AG10803 (cell line): ENCODE measurements at regions not wholly inside any gene's neighbourhood (a gene's known extent, or its start where the extent isn't known, plus 50 kb on each side); places are given as distances from the start of the nearest gene placed in this dataset.

Experiments used
- DNase-seq: peaks from one replicate; pipeline ENCODE4 v3.0.0; 2010; ENCODE audit warnings: low read depth
- H3K4me3 ChIP-seq: 2 replicates; pipeline ENCODE4 v1.5.1; 2011; ENCODE audit warnings: mild to moderate bottlenecking, low read length, control low read depth
- TF ChIP-seq, protein P1 (sequence below): conservative IDR thresholded peaks from 2 replicates; pipeline ENCODE4 v1.5.1; 2011; ENCODE audit warnings: mild to moderate bottlenecking, low read length, control low read depth, inconsistent platforms

GRCh38 chr17:45662432-45662831 is 121.7 kb upstream of the CRHR1 start:
- H3K4me3 ChIP-seq = no peak overlapping the region
- DNase-seq = no peak
- TF ChIP-seq, protein P1, sequence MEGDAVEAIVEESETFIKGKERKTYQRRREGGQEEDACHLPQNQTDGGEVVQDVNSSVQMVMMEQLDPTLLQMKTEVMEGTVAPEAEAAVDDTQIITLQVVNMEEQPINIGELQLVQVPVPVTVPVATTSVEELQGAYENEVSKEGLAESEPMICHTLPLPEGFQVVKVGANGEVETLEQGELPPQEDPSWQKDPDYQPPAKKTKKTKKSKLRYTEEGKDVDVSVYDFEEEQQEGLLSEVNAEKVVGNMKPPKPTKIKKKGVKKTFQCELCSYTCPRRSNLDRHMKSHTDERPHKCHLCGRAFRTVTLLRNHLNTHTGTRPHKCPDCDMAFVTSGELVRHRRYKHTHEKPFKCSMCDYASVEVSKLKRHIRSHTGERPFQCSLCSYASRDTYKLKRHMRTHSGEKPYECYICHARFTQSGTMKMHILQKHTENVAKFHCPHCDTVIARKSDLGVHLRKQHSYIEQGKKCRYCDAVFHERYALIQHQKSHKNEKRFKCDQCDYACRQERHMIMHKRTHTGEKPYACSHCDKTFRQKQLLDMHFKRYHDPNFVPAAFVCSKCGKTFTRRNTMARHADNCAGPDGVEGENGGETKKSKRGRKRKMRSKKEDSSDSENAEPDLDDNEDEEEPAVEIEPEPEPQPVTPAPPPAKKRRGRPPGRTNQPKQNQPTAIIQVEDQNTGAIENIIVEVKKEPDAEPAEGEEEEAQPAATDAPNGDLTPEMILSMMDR = no peak

DNA sequence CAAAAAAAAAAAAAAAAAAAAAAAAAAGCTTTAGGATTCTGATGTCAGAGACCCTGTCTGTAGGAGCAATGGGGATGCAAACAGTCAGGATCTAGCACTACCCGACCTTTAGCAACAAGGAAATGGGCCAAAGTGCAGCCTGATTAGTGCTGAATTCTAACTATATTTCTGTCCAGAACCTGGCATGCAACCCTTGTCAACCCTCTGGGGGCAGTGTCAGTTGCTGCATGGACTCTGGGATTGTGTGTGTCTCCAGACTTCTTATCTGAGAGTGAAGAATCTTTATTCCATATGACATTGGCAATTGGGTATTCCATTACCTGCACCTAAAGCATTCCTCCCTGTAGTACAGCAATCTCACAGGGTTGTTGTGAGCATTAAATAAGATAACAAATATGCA is 120.3 kb upstream of the CRHR1 start:
- TF ChIP-seq, protein P1 = no peak

DNA sequence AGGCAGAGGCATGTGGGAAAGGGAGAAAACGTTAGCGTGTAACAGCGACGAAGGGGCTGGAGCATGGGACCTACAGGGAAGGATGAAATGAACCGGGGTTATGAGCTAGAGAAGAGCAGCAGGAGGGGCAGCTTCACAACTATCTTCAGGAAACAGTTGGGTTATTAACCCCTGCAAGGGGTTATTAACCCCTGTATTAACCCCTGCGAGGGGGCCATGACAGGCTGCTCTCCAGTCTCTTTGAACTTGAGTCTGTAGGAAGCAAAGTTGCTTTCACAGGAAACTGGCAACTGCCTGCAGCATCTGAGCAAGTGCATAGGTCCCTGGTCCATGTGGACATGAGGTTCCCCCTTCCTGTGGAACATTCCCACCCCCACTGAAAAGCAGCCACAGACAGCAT is 119.2 kb upstream of the CRHR1 start:
- DNase-seq = no peak
- H3K4me3 ChIP-seq = no peak overlapping the region
- TF ChIP-seq, protein P1 = no peak

More for the DNA sequence above, 120.3 kb upstream of the CRHR1 start:
- no peak overlapping the region for H3K4me3 ChIP-seq
- DNase-seq = no peak

DNA sequence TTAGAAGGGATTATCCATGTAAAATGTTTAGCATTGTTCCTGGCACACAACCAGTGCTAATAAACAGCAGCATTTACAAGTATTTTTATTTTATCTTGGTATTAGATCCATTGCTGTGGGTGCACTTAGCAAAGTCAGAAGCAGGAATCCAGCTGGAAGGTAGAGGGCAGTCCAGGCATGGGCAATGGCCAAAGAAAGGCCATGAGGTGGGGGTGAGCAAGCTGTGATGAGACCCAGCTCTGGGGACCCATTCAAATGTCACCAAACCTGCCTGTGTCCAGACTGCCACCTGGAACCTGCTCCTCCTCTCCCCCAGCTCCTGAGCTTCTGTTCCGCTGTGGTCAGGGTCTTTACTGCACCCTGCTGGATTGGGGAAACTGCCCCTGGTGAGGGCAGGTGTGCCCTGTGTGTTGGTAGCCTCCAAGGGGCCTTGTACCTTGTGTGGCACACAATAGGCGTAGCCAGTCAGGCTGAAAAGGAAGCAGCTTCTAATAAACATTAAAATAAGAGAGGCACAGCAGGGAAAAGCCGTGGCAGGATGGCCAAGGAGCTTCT is 118.0 kb upstream of the CRHR1 start:
- TF ChIP-seq, protein P1 = no peak
- no peak overlapping the region for H3K4me3 ChIP-seq
- no peak for DNase-seq

DNA sequence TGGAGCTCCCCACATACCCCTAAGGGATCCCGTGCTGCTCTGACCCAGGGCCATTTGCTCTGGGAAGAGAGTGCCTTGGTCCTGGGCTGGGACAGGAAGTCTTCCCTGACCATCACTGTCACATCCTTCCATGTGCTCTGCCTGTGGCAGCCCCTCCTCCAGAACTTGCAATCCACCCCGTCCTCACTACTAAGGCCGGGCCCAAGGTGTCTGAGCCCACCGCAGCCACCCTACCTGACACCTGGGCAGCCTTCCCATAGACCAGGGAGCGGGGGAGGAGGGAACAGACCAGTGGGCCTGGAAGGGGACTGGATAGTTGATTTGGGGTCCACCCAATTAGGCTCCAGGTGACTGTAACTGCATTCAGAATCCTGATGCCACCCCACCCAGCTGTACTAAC is 117.5 kb upstream of the CRHR1 start:
- no peak overlapping the region for H3K4me3 ChIP-seq
- TF ChIP-seq, protein P1 = no peak
- DNase-seq = no peak

GRCh38 chr17:45667591-45668171 is 116.4 kb upstream of the CRHR1 start:
- TF ChIP-seq, protein P1 = no peak
- no peak overlapping the region for H3K4me3 ChIP-seq
- no peak for DNase-seq

GRCh38 chr17:45668316-45668715 is 115.8 kb upstream of the CRHR1 start:
- no peak for DNase-seq
- TF ChIP-seq, protein P1 = no peak
- no peak overlapping the region for H3K4me3 ChIP-seq
